ENCODE measurements at regions not wholly inside any gene's neighbourhood (a gene's known extent, or its start where the extent isn't known, plus 50 kb on each side); places are given as distances from the start of the nearest gene placed in this dataset.

DNA sequence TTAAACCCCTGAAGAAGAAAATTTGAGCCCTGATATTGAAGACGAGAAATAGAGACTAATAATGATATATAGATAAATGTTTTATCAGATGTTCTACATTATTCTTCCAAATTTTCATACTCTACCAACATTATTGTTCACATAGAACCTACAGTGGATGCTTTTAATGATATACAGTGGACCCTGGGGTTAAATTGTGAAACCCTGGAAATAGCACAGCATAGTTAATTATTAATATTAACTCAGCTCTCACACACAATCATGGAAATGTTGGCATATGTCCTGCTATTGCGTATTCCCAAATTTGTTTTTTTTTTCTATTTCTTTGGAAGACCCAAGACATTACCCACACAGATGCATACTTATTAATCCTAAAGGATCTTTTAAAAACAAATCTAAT, 579.9 kb downstream of the CCDC85A start:
- no TSS peak for BruUV-seq (replicated peaks)
- no peaks in the 10 kb centered on the region for H3K79me2 ChIP-seq (ENCODE audit: control insufficient read depth, insufficient read depth, low read length)
- intact Hi-C loops (cut with micrococcal nuclease) (no loop called here), dilution Hi-C loops (cut with MboI; ENCODE audit: extremely low pct_ligation_motif_present, low sequenced_read_pairs) (no loop called here)
- H3K4me1 ChIP-seq (ENCODE audit: control insufficient read depth, extremely low read depth, insufficient read depth, low read length), result no peaks in the 10 kb centered on the region
- H3K9me1 ChIP-seq (replicated peaks; ENCODE audit: control insufficient read depth, extremely low read depth, insufficient read depth, low read length), result no peaks in the 10 kb centered on the region
- no peak for TF ChIP-seq EZH2 (IDR thresholded peaks at IDR 0.05; ENCODE audit: borderline replicate concordance, low read depth, low read length, severe bottlenecking)
- TF ChIP-seq FOS (IDR thresholded peaks at IDR 0.05; ENCODE audit: borderline replicate concordance, insufficient read depth, low read length), result no peak
- no peak for TF ChIP-seq POLR2AphosphoS5 (IDR thresholded peaks at IDR 0.05; ENCODE audit: insufficient read depth, low read depth, low read length)
- no peak for TF ChIP-seq POLR2A (IDR thresholded peaks at IDR 0.05; ENCODE audit: low read depth, low read length)
- no peak for TF ChIP-seq JUN (IDR thresholded peaks at IDR 0.05; ENCODE audit: borderline replicate concordance, insufficient read depth, insufficient read length, low read depth)
- TF ChIP-seq, protein P1, sequence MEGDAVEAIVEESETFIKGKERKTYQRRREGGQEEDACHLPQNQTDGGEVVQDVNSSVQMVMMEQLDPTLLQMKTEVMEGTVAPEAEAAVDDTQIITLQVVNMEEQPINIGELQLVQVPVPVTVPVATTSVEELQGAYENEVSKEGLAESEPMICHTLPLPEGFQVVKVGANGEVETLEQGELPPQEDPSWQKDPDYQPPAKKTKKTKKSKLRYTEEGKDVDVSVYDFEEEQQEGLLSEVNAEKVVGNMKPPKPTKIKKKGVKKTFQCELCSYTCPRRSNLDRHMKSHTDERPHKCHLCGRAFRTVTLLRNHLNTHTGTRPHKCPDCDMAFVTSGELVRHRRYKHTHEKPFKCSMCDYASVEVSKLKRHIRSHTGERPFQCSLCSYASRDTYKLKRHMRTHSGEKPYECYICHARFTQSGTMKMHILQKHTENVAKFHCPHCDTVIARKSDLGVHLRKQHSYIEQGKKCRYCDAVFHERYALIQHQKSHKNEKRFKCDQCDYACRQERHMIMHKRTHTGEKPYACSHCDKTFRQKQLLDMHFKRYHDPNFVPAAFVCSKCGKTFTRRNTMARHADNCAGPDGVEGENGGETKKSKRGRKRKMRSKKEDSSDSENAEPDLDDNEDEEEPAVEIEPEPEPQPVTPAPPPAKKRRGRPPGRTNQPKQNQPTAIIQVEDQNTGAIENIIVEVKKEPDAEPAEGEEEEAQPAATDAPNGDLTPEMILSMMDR (IDR thresholded peaks at IDR 0.05; ENCODE audit: extremely low read depth in 1 of 2, insufficient read depth in 1 of 2, low read depth in 1 of 2, low read length in 2 of 2), result no peak
- TF ChIP-seq GATA2 (IDR thresholded peaks at IDR 0.05; ENCODE audit: insufficient read depth, insufficient read length, low read depth, low read length), result no peak
- TF ChIP-seq, protein P2, sequence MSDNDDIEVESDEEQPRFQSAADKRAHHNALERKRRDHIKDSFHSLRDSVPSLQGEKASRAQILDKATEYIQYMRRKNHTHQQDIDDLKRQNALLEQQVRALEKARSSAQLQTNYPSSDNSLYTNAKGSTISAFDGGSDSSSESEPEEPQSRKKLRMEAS (IDR thresholded peaks at IDR 0.05; ENCODE audit: insufficient read depth, insufficient read length), result no peak
- no peak overlapping the region for H2AFZ ChIP-seq (ENCODE audit: low read depth, low read length)
- H3K27ac ChIP-seq (ENCODE audit: insufficient read depth, low read depth, low read length), result no peak overlapping the region
- DNase-seq (ENCODE audit: low read depth, low spot score) (no peak), FAIRE-seq (no peak)
- ChIA-PET CTCF (interaction anchor here (1.3 kb wide), 1 partner anchor 78 kb away, joined by 3 read pairs; no protein-coding TSS in a partner anchor), POLR2A (no interaction called here)
- H3K36me3 ChIP-seq (ENCODE audit: control insufficient read depth in 2 of 2, extremely low read depth in 1 of 2, insufficient read depth in 2 of 2, low read length in 2 of 2), result no peaks in the 10 kb centered on the region
- H4K20me1 ChIP-seq (replicated peaks; ENCODE audit: control insufficient read depth, extremely low read depth, insufficient read depth, low read length), result no peaks in the 10 kb centered on the region
- H3K4me3 ChIP-seq (replicated peaks in 1 of 3; ENCODE audit: insufficient read depth in 1 of 3, low read depth in 1 of 3, low read length in 3 of 3), result no peak overlapping the region
- no peaks in the 10 kb centered on the region for H3K9me3 ChIP-seq (replicated peaks; ENCODE audit: control insufficient read depth, insufficient read depth, low read length)
- H3K27me3 ChIP-seq (ENCODE audit: control insufficient read depth in 2 of 2, insufficient read depth in 2 of 2, low read length in 2 of 2), result no peaks in the 10 kb centered on the region
- H3K4me2 ChIP-seq (ENCODE audit: insufficient read depth, low read length), result no peak overlapping the region
- H3K9ac ChIP-seq (replicated peaks; ENCODE audit: extremely low read depth, insufficient read depth, low read length), result no peak overlapping the region

All from endothelial cell of umbilical vein (primary cell).